CD14-positive monocyte (primary cell): ENCODE measurements at regions not wholly inside any gene's neighbourhood (a gene's known extent, or its start where the extent isn't known, plus 50 kb on each side); places are given as distances from the start of the nearest gene placed in this dataset.

Experiments
- DNase-seq, 3 donors: peaks; one replicate each; pipeline ENCODE4 v3.0.0-alpha.2; 2011 to 2022
- H2AFZ ChIP-seq: 2 replicates; pipeline ENCODE4 v1.6.0; 2012; ENCODE audit warnings: mild to moderate bottlenecking, low read depth, low read length, inconsistent platforms; ENCODE audit not compliant: insufficient read depth, poor library complexity, severe bottlenecking
- H3K27ac ChIP-seq, 2 donors: 1 replicate in 1 of 2; 2 replicates in 1 of 2; pipeline ENCODE4 v1.5.1; 2012 to 2013; ENCODE audit warnings: low read length in 2 of 2, control low read depth in 1 of 2, inconsistent platforms in 1 of 2, low read depth in 1 of 2, mild to moderate bottlenecking in 1 of 2
- H3K27me3 ChIP-seq, 2 donors: one replicate each; pipeline versions ENCODE4 v1.6.0 to v1.6.1; 2011 to 2013; ENCODE audit warnings: low read length in 2 of 2; ENCODE audit not compliant: control insufficient read depth in 2 of 2, insufficient read depth in 2 of 2
- H3K36me3 ChIP-seq, 2 donors: replicated peaks in 1 of 2; 1 replicate in 1 of 2; 2 replicates in 1 of 2; pipeline versions ENCODE4 v1.5.1 to v1.6.1; 2012 to 2013; ENCODE audit warnings: low read length in 2 of 2, control low read depth in 1 of 2, inconsistent platforms in 1 of 2, mild to moderate bottlenecking in 1 of 2; ENCODE audit not compliant: insufficient read depth in 2 of 2, control insufficient read depth in 1 of 2
- H3K4me1 ChIP-seq, 2 donors: 1 replicate in 1 of 2; 2 replicates in 1 of 2; pipeline versions ENCODE4 v1.5.1 to v1.6.1; 2012 to 2013; ENCODE audit warnings: low read length in 2 of 2, control low read depth in 1 of 2, inconsistent platforms in 1 of 2, mild to moderate bottlenecking in 1 of 2, moderate library complexity in 1 of 2; ENCODE audit not compliant: insufficient read depth in 2 of 2, control insufficient read depth in 1 of 2
- H3K4me2 ChIP-seq: replicated peaks from 2 replicates; pipeline ENCODE3; 2012; ENCODE audit warnings: low read length, moderate library complexity, mild to moderate bottlenecking; ENCODE audit not compliant: poor library complexity, severe bottlenecking; ENCODE audit errors: extremely low read depth
- H3K4me3 ChIP-seq, 3 experiments: fragments of 200-600 bp in 1 of 3; sonication (generic) in 1 of 3; replicated peaks in 1 of 3; 1 replicate in 2 of 3; 2 replicates in 1 of 3; pipeline ENCODE4 v1.5.1; 2011 to 2013; ENCODE audit warnings: low read length in 3 of 3, mild to moderate bottlenecking in 3 of 3, control low read depth in 2 of 3, low read depth in 2 of 3, inconsistent platforms in 1 of 3, moderate library complexity in 1 of 3
- H3K79me2 ChIP-seq: 2 replicates; pipeline ENCODE4 v1.6.0; 2012; ENCODE audit warnings: mild to moderate bottlenecking, control low read depth, inconsistent platforms, low read length, moderate library complexity; ENCODE audit not compliant: insufficient read depth
- H3K9ac ChIP-seq: 2 replicates; pipeline ENCODE4 v1.6.0; 2017; ENCODE audit warnings: low read length, mild to moderate bottlenecking; ENCODE audit not compliant: insufficient read depth, poor library complexity, severe bottlenecking
- H3K9me3 ChIP-seq, 2 donors: replicated peaks in 1 of 2; 1 replicate in 1 of 2; 2 replicates in 1 of 2; pipeline versions ENCODE4 v1.5.1 to v1.6.1; 2012 to 2013; ENCODE audit warnings: low read length in 2 of 2, control low read depth in 1 of 2; ENCODE audit not compliant: control insufficient read depth in 1 of 2, insufficient read depth in 1 of 2
- H4K20me1 ChIP-seq: 2 replicates; pipeline ENCODE4 v1.6.0; 2012; ENCODE audit warnings: mild to moderate bottlenecking, low read length, control low read depth, moderate library complexity; ENCODE audit not compliant: insufficient read depth
- H3K27ac Mint-ChIP-seq, 7 donors: one replicate each; pipeline ENCODE4 v1.8.0; 2020; ENCODE audit warnings: mild to moderate bottlenecking in 7 of 7, mixed read lengths in 7 of 7, moderate library complexity in 6 of 7, inconsistent platforms in 2 of 7
- H3K27me3 Mint-ChIP-seq, 3 donors: one replicate each; pipeline ENCODE4 v1.8.0; 2021 to 2022; ENCODE audit warnings: low read depth in 3 of 3, mild to moderate bottlenecking in 3 of 3, mixed read lengths in 3 of 3, moderate library complexity in 3 of 3, inconsistent platforms in 1 of 3
- H3K36me3 Mint-ChIP-seq, 2 donors: one replicate each; pipeline ENCODE4 v1.8.0; 2020; ENCODE audit warnings: mixed read lengths in 2 of 2, inconsistent platforms in 1 of 2, mild to moderate bottlenecking in 1 of 2
- H3K4me1 Mint-ChIP-seq: one replicate; pipeline ENCODE4 v1.8.0; 2020; ENCODE audit warnings: mild to moderate bottlenecking, mixed read lengths
- H3K4me3 Mint-ChIP-seq, 2 donors: one replicate each; pipeline ENCODE4 v1.8.0; 2020; ENCODE audit warnings: mild to moderate bottlenecking in 2 of 2, mixed read lengths in 2 of 2, moderate library complexity in 1 of 2
- H3K9me3 Mint-ChIP-seq, 7 donors: one replicate each; pipeline ENCODE4 v1.8.0; 2020 to 2022; ENCODE audit warnings: mixed read lengths in 7 of 7, mild to moderate bottlenecking in 6 of 7, moderate library complexity in 6 of 7, inconsistent platforms in 2 of 7
- WGBS: methylation state at CpG from one replicate; pipeline ENCODE4 v1.1.5; 2013; ENCODE audit warnings: missing lambda C conversion rate; ENCODE audit not compliant: insufficient coverage; 5-methylcytosine and 5-hydroxymethylcytosine counted together
- intact Hi-C, 2 donors: fragments of 100-400 bp; cut with micrococcal nuclease; formaldehyde crosslinking; loops; one replicate each; pipeline versions ENCODE4 v1.15.0 to v1.15.1; 2023
- TF ChIP-seq, protein P1 (sequence below): fragments of 200-600 bp; IDR thresholded peaks from one replicate; pipeline ENCODE4 v1.8.0; 2022; ENCODE audit warnings: antibody characterized with exemption, mild to moderate bottlenecking

DNA sequence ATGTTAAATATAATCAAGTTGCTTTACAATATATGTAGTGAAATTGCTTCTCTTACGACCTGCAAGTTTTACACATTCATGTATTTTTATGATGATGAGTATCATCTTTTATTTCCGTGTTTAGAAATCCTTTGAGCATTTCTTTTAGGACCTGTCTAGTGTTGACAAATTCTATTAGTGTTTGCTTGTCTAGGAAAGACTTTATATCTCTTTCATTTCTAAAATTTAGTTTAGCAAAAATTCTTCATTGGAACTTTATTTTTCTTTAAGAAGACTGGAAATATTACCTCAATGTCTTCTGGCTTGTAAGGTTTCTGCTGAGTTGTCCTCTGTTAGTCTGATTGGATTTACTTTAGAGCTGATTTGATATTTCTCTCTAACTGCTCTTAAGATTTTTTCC lies 920.9 kb upstream of the CTNND2 start:
- Histone ChIP-seq H3K4me1 (no peaks in the 10 kb centered on the region), H3K27me3 (no peaks in the 10 kb centered on the region), H4K20me1 (no peaks in the 10 kb centered on the region), H3K9me3 (peaks cover 4 to 29% of the 10 kb centered on the region in 2 donors), H3K4me3 (no peak overlapping the region), H2AFZ (no peak overlapping the region), H3K27ac (no peak overlapping the region), H3K36me3 (no peaks in the 10 kb centered on the region), H3K4me2 (no peak overlapping the region), H3K79me2 (no peaks in the 10 kb centered on the region), H3K9ac (no peak overlapping the region)
- H3K36me3 Mint-ChIP-seq = no peaks in the 10 kb centered on the region
- no peaks in the 10 kb centered on the region for H3K27me3 Mint-ChIP-seq
- TF ChIP-seq, protein P1, sequence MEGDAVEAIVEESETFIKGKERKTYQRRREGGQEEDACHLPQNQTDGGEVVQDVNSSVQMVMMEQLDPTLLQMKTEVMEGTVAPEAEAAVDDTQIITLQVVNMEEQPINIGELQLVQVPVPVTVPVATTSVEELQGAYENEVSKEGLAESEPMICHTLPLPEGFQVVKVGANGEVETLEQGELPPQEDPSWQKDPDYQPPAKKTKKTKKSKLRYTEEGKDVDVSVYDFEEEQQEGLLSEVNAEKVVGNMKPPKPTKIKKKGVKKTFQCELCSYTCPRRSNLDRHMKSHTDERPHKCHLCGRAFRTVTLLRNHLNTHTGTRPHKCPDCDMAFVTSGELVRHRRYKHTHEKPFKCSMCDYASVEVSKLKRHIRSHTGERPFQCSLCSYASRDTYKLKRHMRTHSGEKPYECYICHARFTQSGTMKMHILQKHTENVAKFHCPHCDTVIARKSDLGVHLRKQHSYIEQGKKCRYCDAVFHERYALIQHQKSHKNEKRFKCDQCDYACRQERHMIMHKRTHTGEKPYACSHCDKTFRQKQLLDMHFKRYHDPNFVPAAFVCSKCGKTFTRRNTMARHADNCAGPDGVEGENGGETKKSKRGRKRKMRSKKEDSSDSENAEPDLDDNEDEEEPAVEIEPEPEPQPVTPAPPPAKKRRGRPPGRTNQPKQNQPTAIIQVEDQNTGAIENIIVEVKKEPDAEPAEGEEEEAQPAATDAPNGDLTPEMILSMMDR = no peak
- DNase-seq = no peak
- H3K4me3 Mint-ChIP-seq = no peak overlapping the region
- H3K27ac Mint-ChIP-seq = no peak overlapping the region
- no CpG with 5 or more reads among the region's 2 CpGs for WGBS
- no peaks in the 10 kb centered on the region for H3K4me1 Mint-ChIP-seq
- intact Hi-C loops = no loop called here
- H3K9me3 Mint-ChIP-seq = peaks cover 2 to 12% (median 9%) of the 10 kb centered on the region in 7 donors

DNA sequence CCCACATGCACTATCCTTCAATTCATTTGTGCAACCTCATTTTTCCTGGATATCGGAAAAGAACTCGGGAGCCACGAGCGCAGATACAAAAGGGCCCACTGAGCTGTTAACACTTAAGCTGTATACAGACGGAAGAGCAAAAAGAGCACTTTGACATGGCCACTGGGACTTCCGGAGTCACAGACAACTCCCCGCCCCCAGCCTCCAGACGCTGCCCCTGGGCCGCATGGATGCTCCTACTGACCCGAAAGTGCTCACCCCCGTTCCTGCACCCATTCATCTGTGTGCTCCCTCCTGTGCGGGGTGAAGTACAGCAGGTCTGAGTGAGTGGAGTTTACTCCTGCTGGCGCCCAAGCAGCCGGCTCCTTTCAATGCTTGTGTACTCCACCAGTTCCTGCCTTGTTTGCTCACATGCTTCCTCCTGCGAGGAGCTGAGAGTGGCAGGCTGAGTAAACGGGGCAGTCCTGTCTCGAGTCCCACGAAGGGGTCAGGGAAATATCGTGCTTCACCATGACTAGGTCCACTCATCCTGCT lies 901.0 kb upstream of the CTNND2 start:
- Mint-ChIP-seq H3K36me3 (no peaks in the 10 kb centered on the region), H3K27ac (no peak overlapping the region), H3K4me1 (no peaks in the 10 kb centered on the region), H3K4me3 (no peak overlapping the region), H3K9me3 (peaks cover 2 to 11% (median 10%) of the 10 kb centered on the region in 7 donors), H3K27me3 (no peaks in the 10 kb centered on the region)
- peaks cover 7 to 15% of the 10 kb centered on the region in 2 donors for H3K9me3 ChIP-seq
- no peak overlapping the region for H3K4me3 ChIP-seq
- no peak overlapping the region for H3K4me2 ChIP-seq
- intact Hi-C loops = no loop called here
- 95% methylated on average over 13 of the region's 19 CpGs for WGBS
- no peak for DNase-seq
- no peaks in the 10 kb centered on the region for H4K20me1 ChIP-seq
- H3K79me2 ChIP-seq = no peaks in the 10 kb centered on the region
- TF ChIP-seq, protein P1 = no peak
- H3K27ac ChIP-seq = no peak overlapping the region
- no peaks in the 10 kb centered on the region for H3K36me3 ChIP-seq
- no peak overlapping the region for H3K9ac ChIP-seq
- no peak overlapping the region for H2AFZ ChIP-seq
- H3K4me1 ChIP-seq = no peaks in the 10 kb centered on the region
- H3K27me3 ChIP-seq = no peaks in the 10 kb centered on the region
